Lower leg skin (tissue), 3 donors: ENCODE measurements at regions not wholly inside any gene's neighbourhood (a gene's known extent, or its start where the extent isn't known, plus 50 kb on each side); places are given as distances from the start of the nearest gene placed in this dataset.

ENCODE experiments used
- CTCF ChIP-seq, 3 donors: fragments of 450-650 bp; IDR thresholded peaks; one replicate each; pipeline ENCODE4 v1.5.1; 2016; ENCODE audit warnings: antibody characterized with exemption in 3 of 3, mild to moderate bottlenecking in 3 of 3, moderate library complexity in 2 of 3
- POLR2A ChIP-seq, 2 donors: fragments of 450-650 bp; IDR thresholded peaks; one replicate each; pipeline ENCODE4 v1.6.1; 2016 to 2017; ENCODE audit warnings: antibody characterized with exemption in 2 of 2, mild to moderate bottlenecking in 1 of 2, moderate library complexity in 1 of 2

- TF ChIP-seq CTCF (IDR thresholded peaks at IDR 0.05): no peak
- TF ChIP-seq POLR2A (IDR thresholded peaks at IDR 0.05): no peak
Observed at GRCh38 chr19:31072451-31072850, 276.8 kb downstream of the TSHZ3 start.
